Stimulated activated naive CD8-positive, alpha-beta T cell treated with anti-CD3 and anti-CD28 coated beads, Interleukin-15, Interleukin-2, amounts not matched to agents 100 U/mL and 50 U/mL, for 24 hours (primary cell): ENCODE measurements at regions not wholly inside any gene's neighbourhood (a gene's known extent, or its start where the extent isn't known, plus 50 kb on each side); places are given as distances from the start of the nearest gene placed in this dataset.

ENCODE experiments used
- ATAC-seq: fragments of 150-1000 bp; cut with Tn5 transposase; one replicate; pipeline ENCODE4 v1.10.0; 2021
- DNase-seq: peaks from one replicate; pipeline ENCODE4 v3.0.0; 2021

DNA sequence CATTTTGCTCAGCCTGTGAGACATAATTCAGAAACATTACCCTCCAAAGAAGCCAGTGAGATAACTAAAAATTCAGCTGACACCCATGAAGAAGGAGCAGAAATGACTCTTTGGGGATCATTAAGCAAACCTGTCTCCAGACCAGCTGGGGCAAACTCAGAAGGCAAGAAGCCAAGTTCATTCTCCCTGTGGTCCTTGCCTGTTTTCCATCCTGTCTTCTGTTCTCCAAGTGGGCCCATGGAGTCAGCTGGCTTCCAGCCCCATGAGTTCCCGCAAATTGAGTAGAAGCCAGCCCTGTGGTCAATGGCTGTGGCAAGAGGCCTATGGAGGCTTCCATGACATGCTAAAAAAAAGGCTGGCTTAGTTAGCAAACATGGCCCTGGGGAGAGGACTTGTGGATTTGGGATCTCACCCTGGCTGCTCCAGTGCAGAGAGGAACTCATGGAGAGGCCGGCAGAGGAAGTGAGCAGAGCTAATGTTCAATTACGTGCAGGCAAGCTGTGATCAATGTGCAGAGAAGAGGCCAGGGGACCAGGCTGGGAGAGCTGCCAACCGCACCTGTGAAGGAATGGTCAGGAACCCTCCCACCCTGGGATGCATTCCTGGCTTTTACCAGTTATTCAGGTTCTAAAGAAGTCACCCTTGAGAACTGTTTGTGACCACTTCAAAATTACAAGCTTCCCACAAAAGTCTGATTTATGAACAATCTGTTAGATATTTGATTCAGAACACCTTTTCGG, 229.1 kb downstream of the TSHZ3 start:
- DNase-seq (no peak), ATAC-seq (no peak)

DNA sequence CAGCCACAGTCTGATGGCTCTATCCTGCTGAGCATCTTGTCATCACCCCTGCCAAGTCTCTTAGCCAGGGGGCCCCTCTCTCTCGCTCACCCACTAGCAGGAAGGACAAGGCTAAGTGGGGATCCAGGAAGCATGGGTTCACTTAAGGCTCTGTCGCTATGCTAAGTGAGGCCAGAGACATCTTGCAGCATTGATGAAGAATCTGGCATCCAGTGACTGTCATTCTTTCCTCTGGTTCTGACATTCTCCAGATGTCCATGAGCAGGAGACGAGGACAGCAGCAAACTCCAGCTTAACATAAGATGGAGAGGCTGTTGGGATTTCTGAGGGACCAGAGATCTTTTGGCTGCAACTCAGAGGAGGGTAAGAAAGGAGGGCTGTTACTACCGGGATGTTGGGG, 230.2 kb downstream of the TSHZ3 start:
- no peak for DNase-seq
- ATAC-seq: no peak

GRCh38 chr19:31118287-31118955, 230.8 kb downstream of the TSHZ3 start:
- DNase-seq (no peak), ATAC-seq (no peak)

GRCh38 chr19:31114585-31114984, 234.7 kb downstream of the TSHZ3 start:
- no peak for ATAC-seq
- no peak for DNase-seq

GRCh38 chr19:31113293-31113692, 235.9 kb downstream of the TSHZ3 start:
- DNase-seq (no peak), ATAC-seq (no peak)

DNA sequence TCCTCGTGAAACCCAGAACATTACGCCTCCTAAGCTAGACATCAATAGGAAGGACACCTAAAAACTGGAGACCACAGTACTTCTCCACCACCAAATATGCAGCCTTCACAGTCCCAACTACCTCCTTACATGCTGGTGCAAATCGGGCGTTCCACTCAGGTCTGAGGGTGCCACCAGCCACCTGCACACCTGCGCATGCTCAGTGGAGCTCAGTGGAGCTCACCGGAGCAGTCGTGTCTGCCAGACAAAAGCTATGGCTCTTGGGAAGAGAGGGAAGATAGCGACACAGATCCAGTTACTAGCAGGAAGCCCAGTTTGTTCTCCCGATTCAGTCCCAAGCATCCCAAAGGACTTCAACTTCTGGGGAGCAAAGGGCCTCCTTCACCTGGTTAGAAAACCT, 237.1 kb downstream of the TSHZ3 start:
- DNase-seq: no peak
- ATAC-seq: no peak

DNA sequence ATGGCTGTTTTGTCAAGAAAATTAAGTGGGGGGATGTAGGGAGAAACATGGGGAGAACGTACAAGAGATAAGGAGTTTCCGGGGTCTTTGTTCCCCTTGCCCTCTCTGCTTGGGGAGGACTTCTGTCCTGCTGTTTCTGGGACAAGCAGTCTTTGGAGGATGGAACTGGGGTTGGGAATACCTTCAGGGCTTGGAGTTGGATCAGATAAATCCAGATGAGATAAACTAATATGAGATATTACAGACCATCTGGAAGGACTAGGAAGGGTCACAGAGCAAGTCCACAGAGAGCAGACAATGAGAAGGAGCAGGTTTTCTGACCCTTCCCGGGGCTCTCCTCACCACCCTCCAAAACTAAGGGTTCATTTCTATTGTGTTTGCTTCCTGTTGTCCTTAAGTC, 237.5 kb downstream of the TSHZ3 start:
- ATAC-seq (no peak), DNase-seq (no peak)

DNA sequence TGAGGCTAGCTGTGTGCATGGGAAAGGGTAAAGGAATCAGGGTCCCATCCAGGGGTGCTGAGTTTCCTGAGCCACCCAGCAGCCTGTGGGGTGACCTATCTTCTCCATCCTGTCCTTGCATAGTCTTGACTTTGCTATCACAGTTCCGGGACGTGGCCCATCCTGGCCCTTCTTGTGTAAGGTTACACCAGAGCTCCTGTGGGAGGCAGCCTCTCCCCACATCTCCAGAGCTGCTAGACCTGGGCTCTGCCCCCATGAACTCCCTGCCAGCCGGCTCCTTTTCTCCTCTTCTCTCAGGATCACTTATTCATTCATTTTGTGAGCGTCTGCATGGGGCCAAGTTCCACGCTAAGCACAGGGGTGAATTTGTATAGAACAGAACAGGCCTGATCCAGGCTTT, 238.9 kb downstream of the TSHZ3 start:
- DNase-seq: no peak
- ATAC-seq: no peak

DNA sequence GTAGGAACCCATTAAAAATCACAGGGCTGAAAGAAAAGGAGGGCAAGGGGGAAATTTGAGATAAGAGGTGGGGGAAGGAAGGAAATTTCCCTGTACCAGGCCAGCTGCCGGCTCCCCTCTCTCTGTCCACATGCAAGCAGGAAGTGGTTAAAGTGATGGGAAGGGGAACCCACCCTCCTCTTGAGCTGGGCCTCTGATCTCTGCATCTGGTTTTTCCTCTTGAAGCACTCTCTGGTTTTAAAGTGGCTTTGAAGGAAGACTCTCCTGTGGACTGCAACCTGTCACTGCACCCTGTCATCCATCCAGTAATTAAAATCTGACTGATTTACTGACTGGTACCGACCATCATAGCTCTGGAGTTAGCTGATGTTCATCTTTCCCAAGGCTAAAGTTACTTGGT, 239.6 kb downstream of the TSHZ3 start:
- no peak for DNase-seq
- ATAC-seq: no peak

GRCh38 chr19:31107096-31107495, 242.1 kb downstream of the TSHZ3 start:
- DNase-seq (no peak), ATAC-seq (no peak)

GRCh38 chr19:31105761-31106160, 243.5 kb downstream of the TSHZ3 start:
- DNase-seq (no peak), ATAC-seq (no peak)

DNA sequence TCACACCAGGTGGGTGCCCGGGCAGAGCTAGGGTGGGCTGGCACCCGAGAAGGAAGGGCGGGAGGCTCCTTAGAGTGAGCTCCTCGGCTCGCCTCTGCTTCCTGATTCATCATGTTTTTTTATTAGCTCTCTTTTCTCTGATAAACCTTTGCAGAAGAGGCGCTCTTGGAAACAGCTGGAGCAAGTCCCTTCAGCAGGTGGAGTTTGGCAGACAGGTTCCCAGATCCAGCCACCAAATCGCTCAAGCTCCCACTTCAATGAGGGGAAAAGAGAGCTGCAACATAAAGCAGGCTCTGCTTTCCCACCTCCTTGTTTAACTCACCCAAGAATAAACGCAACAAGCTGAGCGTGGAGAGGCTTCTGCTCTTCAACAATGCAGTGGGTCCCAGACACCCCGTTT, 244.8 kb downstream of the TSHZ3 start:
- ATAC-seq: no peak
- no peak for DNase-seq

- DNase-seq: no peak
Observed at GRCh38 chr19:31103228-31103627, 246.0 kb downstream of the TSHZ3 start.

GRCh38 chr19:31102674-31103073, 246.6 kb downstream of the TSHZ3 start:
- ATAC-seq (no peak), DNase-seq (no peak)

More at GRCh38 chr19:31103228-31103627, 246.0 kb downstream of the TSHZ3 start:
- no peak for ATAC-seq

DNA sequence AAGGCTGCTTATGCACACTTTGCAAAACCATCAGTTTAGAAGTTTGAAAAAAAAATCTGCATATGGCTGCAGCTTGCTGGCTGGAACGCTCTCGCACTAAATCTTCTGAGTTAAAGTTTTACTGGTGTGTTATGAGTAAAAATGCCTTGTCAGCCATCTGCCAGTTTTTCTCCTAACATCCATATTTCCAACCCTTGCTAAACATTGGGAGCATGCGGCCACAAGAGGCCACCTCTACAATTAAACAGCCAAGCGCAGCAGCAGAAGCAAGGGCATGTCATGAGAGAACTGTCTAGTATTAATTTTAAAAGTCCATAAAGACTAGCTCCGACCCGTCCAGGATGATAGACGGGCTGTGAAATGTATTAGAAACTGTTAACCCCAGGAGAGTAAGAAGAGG, 248.3 kb downstream of the TSHZ3 start:
- ATAC-seq: no peak
- DNase-seq: no peak

GRCh38 chr19:31100206-31100590, 249.0 kb downstream of the TSHZ3 start:
- ATAC-seq (no peak), DNase-seq (no peak)

DNA sequence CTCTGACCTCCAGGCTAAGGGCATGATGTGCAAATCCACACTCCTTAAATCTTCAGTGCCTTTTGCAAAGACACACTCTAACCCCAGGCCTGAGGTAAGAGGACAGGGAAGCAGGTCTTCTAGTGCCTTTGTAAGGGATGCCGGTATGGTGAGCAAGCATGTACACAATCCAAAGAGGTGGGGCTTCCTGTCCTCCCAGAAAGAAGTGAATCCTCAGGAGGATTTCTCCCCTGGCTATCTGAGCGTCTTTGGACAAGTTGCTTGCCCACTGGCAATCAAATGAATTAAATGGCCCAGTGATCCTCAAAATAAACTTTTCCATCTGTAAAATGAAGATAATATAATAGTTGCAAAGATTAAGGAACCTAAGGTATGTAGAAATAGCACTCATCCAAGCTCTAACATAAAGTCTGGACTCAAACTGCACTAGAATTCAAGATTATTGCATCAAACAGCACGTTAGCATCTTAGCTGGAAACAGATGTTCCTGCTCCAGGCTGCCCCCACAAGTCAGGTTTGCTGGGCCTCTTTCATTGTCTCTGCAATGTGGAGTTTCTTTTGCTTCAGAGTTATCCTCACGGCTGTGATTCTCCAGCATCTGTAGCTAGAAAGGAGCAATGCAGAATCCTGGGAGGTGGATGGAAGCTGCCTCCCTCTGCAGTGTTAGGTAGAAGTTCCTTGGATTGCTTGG, 249.6 kb downstream of the TSHZ3 start:
- no peak for ATAC-seq
- DNase-seq: no peak

- no peak for DNase-seq
Observed at GRCh38 chr19:31098836-31099235, 250.4 kb downstream of the TSHZ3 start.

GRCh38 chr19:31096935-31097545, 252.2 kb downstream of the TSHZ3 start:
- ATAC-seq: no peak

More at GRCh38 chr19:31098836-31099235, 250.4 kb downstream of the TSHZ3 start:
- no peak for ATAC-seq

GRCh38 chr19:31096062-31096830, 253.0 kb downstream of the TSHZ3 start:
- DNase-seq (no peak), ATAC-seq (no peak)

More at GRCh38 chr19:31096935-31097545, 252.2 kb downstream of the TSHZ3 start:
- no peak for DNase-seq

GRCh38 chr19:31095100-31095804, 254.0 kb downstream of the TSHZ3 start:
- no peak for DNase-seq
- ATAC-seq: no peak
